ENCODE measurements at regions not wholly inside any gene's neighbourhood (a gene's known extent, or its start where the extent isn't known, plus 50 kb on each side); places are given as distances from the start of the nearest gene placed in this dataset.

GRCh38 chrX:113019958-113020357, 179.3 kb upstream of the AMOT start:
- no peak for TF ChIP-seq Cebpa-rat (IDR thresholded peaks at IDR 0.05)
- no peak overlapping the region for H3K27ac ChIP-seq

GRCh38 chrX:113009837-113010236, 169.2 kb upstream of the AMOT start:
- Histone ChIP-seq H3K4me3 (no peak overlapping the region), H3K27ac (no peak overlapping the region), H4K20me1 (no peaks in the 10 kb centered on the region), H3K9ac (no peak overlapping the region), H3K27me3 (peaks cover 29 to 86% (median 66%) of the 10 kb centered on the region in 11 experiments), H3K4me1 (no peaks in the 10 kb centered on the region), H3K9me3 (replicated peaks in 1 of 11) (peaks cover 0 to 16% (median 5%) of the 10 kb centered on the region in 11 experiments; a peak in 6 of 22 replicates), H3K36me3 (no peaks in the 10 kb centered on the region), H3K4me2 (no peak overlapping the region)
- no peak for TF ChIP-seq Cebpa-rat (IDR thresholded peaks at IDR 0.05)

More at GRCh38 chrX:113019958-113020357, 179.3 kb upstream of the AMOT start:
- Histone ChIP-seq H3K9me3 (replicated peaks in 1 of 11) (no peaks in the 10 kb centered on the region), H3K9ac (no peak overlapping the region), H3K27me3 (peaks cover 36 to 81% (median 74%) of the 10 kb centered on the region in 11 experiments), H3K36me3 (no peaks in the 10 kb centered on the region), H3K4me2 (no peak overlapping the region), H3K4me1 (no peaks in the 10 kb centered on the region), H3K4me3 (no peak overlapping the region), H4K20me1 (peaks cover 0 to 3% (median 0%) of the 10 kb centered on the region in 11 experiments; a peak in 1 of 22 replicates)

- H3K4me3 ChIP-seq: no peak overlapping the region
- no peak overlapping the region for H3K27ac ChIP-seq
- no peak for TF ChIP-seq Cebpa-rat (IDR thresholded peaks at IDR 0.05)
- no peaks in the 10 kb centered on the region for H3K4me1 ChIP-seq
- no peaks in the 10 kb centered on the region for H3K36me3 ChIP-seq
- H3K9me3 ChIP-seq (replicated peaks in 1 of 11): peaks cover 0 to 16% (median 5%) of the 10 kb centered on the region in 11 experiments; a peak in 6 of 22 replicates
- no peak overlapping the region for H3K4me2 ChIP-seq
- H3K27me3 ChIP-seq: peaks cover 21 to 86% (median 66%) of the 10 kb centered on the region in 11 experiments; a peak in 21 of 22 replicates
- H4K20me1 ChIP-seq: no peaks in the 10 kb centered on the region
- no peak overlapping the region for H3K9ac ChIP-seq
These were observed 168.4 kb upstream of the AMOT start for GRCh38 chrX:113009029-113009428.

GRCh38 chrX:113001836-113002235, 161.2 kb upstream of the AMOT start:
- H4K20me1 ChIP-seq: no peaks in the 10 kb centered on the region
- no peak overlapping the region for H3K27ac ChIP-seq

DNA sequence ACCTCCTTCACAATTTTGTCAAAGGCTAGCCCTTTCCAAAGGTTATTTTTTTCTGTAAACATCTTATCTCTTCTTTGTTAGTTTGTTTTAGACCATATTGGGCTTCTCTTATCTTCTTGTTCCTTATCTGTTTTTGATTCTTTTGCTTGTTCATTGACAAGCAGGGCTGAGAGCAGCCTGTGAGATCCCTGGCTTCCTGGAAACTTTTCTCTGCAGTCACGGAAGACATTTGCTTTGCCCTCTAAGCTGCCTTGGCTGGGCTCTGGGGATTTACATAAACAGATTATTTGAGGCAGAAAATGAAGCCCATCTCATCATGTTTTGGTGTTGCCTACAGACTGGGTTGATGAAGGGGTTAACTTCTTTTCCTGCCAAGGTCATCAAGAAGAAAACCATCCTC, 157.4 kb upstream of the AMOT start:
- no peaks in the 10 kb centered on the region; a peak in 2 of 22 replicates for H4K20me1 ChIP-seq
- H3K4me2 ChIP-seq: no peak overlapping the region
- H3K9ac ChIP-seq: no peak overlapping the region
- no peak overlapping the region for H3K27ac ChIP-seq
- H3K27me3 ChIP-seq: peaks cover 67 to 100% (median 96%) of the 10 kb centered on the region in 11 experiments
- no peaks in the 10 kb centered on the region for H3K36me3 ChIP-seq
- no peak overlapping the region for H3K4me3 ChIP-seq
- no peak for TF ChIP-seq Cebpa-rat (IDR thresholded peaks at IDR 0.05)
- no peaks in the 10 kb centered on the region for H3K4me1 ChIP-seq
- H3K9me3 ChIP-seq (replicated peaks in 1 of 11): no peaks in the 10 kb centered on the region

More at GRCh38 chrX:113001836-113002235, 161.2 kb upstream of the AMOT start:
- H3K4me2 ChIP-seq: no peak overlapping the region
- H3K9me3 ChIP-seq (replicated peaks in 1 of 11): no peaks in the 10 kb centered on the region
- H3K4me1 ChIP-seq: no peaks in the 10 kb centered on the region
- TF ChIP-seq Cebpa-rat (IDR thresholded peaks at IDR 0.05): no peak
- no peak overlapping the region for H3K4me3 ChIP-seq
- H3K27me3 ChIP-seq: peaks cover 33 to 100% (median 92%) of the 10 kb centered on the region in 11 experiments; a peak in 21 of 22 replicates
- no peaks in the 10 kb centered on the region for H3K36me3 ChIP-seq
- no peak overlapping the region for H3K9ac ChIP-seq

GRCh38 chrX:112991801-112992200, 151.2 kb upstream of the AMOT start:
- no peak for TF ChIP-seq Cebpa-rat (IDR thresholded peaks at IDR 0.05)
- Histone ChIP-seq H3K4me3 (no peak overlapping the region), H3K9ac (no peak overlapping the region), H3K9me3 (replicated peaks in 1 of 11) (no peaks in the 10 kb centered on the region), H3K4me1 (no peaks in the 10 kb centered on the region), H3K27ac (no peak overlapping the region), H3K36me3 (no peaks in the 10 kb centered on the region), H4K20me1 (no peaks in the 10 kb centered on the region; a peak in 2 of 22 replicates), H3K27me3 (peaks cover 87 to 100% (median 98%) of the 10 kb centered on the region in 11 experiments), H3K4me2 (no peak overlapping the region)

- no peaks in the 10 kb centered on the region for H3K9me3 ChIP-seq (replicated peaks in 1 of 11)
- no peak overlapping the region for H3K9ac ChIP-seq
- no peak overlapping the region for H3K27ac ChIP-seq
- TF ChIP-seq Cebpa-rat (IDR thresholded peaks at IDR 0.05): no peak
- H3K27me3 ChIP-seq: peaks cover 51 to 96% (median 80%) of the 10 kb centered on the region in 11 experiments
- no peak overlapping the region for H3K4me2 ChIP-seq
- no peaks in the 10 kb centered on the region for H3K36me3 ChIP-seq
- H3K4me3 ChIP-seq: no peak overlapping the region
- no peaks in the 10 kb centered on the region for H3K4me1 ChIP-seq
- H4K20me1 ChIP-seq: no peaks in the 10 kb centered on the region
These were observed 139.2 kb upstream of the AMOT start for GRCh38 chrX:112979879-112980278.

DNA sequence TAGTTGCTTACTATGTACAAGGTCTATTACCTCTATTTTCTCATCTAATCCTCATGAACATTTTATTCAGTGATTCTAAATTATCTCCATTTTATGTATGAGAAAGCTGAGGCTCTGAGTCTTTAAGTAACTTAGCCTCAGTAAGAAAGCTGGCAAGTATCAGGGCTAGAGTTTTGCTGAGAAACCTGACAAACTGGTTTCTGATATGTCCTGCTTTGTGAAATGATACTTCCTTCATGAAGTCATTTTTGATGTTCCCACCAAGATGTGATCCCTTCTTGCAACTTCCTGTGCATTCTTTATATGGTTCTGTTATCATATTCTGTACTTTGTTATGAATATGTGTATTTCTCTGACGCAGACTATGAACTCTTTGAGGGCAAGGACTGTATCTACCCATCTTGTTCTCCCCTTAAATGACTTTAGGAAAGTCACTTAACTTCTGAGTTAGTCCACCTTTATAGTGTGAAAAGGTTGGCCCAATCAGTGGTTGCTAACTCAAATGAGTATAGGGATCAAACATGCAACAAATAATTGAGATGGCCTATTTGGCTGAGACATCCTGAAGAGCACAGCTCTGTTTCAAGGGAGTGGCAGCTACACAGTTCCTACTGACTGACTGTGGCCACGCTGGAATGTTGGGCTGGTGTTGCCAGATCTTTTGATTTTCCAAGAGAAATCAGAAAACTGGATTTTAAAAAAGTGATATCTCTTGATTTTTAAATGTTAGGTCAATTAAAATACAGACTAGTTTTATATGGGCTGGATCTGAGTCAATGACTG, 127.9 kb upstream of the AMOT start:
- no peak overlapping the region for H3K9ac ChIP-seq
- no peaks in the 10 kb centered on the region for H3K36me3 ChIP-seq
- H3K27me3 ChIP-seq: peaks cover 54 to 98% (median 88%) of the 10 kb centered on the region in 11 experiments
- no peaks in the 10 kb centered on the region for H4K20me1 ChIP-seq
- H3K27ac ChIP-seq: no peak overlapping the region
- no peak for TF ChIP-seq Cebpa-rat (IDR thresholded peaks at IDR 0.05)
- no peaks in the 10 kb centered on the region for H3K9me3 ChIP-seq (replicated peaks in 1 of 11)
- H3K4me1 ChIP-seq: no peaks in the 10 kb centered on the region
- H3K4me3 ChIP-seq: no peak overlapping the region
- H3K4me2 ChIP-seq: no peak overlapping the region

GRCh38 chrX:112967903-112968302, 127.3 kb upstream of the AMOT start:
- Histone ChIP-seq H3K4me1 (no peaks in the 10 kb centered on the region), H3K4me3 (no peak overlapping the region), H3K4me2 (no peak overlapping the region), H3K36me3 (no peaks in the 10 kb centered on the region), H3K27ac (no peak overlapping the region), H4K20me1 (no peaks in the 10 kb centered on the region; a peak in 1 of 22 replicates), H3K27me3 (peaks cover 60 to 98% (median 88%) of the 10 kb centered on the region in 11 experiments), H3K9me3 (replicated peaks in 1 of 11) (no peaks in the 10 kb centered on the region), H3K9ac (no peak overlapping the region)
- no peak for TF ChIP-seq Cebpa-rat (IDR thresholded peaks at IDR 0.05)

DNA sequence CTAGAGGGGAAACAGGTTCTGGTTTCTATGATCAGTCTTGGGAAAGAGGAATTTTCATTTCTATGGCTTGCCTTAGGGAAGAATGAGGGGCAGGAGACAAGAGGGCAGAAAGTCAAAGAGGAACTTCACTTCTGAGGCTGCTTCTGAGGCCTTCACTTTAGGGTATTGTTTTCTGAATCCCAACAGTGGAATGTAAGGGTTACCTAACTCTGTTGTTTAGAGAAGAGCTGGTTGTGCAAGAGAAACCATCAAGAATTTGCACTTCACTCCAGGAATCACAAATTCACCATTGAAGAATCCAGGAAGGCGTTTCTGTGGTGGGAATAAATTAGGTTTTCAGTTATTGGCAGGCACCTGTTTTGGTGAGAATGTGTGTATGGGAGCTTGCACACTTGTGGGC, 126.7 kb upstream of the AMOT start:
- no peaks in the 10 kb centered on the region for H3K36me3 ChIP-seq
- no peaks in the 10 kb centered on the region for H3K4me1 ChIP-seq
- H3K9me3 ChIP-seq (replicated peaks in 1 of 11): no peaks in the 10 kb centered on the region
- H3K4me3 ChIP-seq: no peak overlapping the region
- TF ChIP-seq Cebpa-rat (IDR thresholded peaks at IDR 0.05): no peak
- H3K4me2 ChIP-seq: no peak overlapping the region
- H4K20me1 ChIP-seq: no peaks in the 10 kb centered on the region; a peak in 1 of 22 replicates
- peaks cover 65 to 100% (median 89%) of the 10 kb centered on the region in 11 experiments for H3K27me3 ChIP-seq
- H3K27ac ChIP-seq: no peak overlapping the region
- no peak overlapping the region for H3K9ac ChIP-seq

All from BLaER1 treated with 17β-estradiol and CSF1 and Interleukin-3, amounts not matched to agents 10 nM and 100 nM (cell line).